SK-N-SH treated with all-trans-retinoic acid at 6 μM for 48 hours (cell line): ENCODE measurements at regions not wholly inside any gene's neighbourhood (a gene's known extent, or its start where the extent isn't known, plus 50 kb on each side); places are given as distances from the start of the nearest gene placed in this dataset.
A peak's percentile ranks its signal among the peaks of the same experiment; 100 is the strongest.

Source experiments
- ATAC-seq: fragments of 200-7000 bp; cut with Tn5 transposase; 3 replicates; pipeline ENCODE4 v1.9.1; 2020; ENCODE audit warnings: mild to moderate bottlenecking, moderate library complexity
- BACH2 ChIP-seq: fragments of 250-450 bp; sonication (Bioruptor Pico); IDR thresholded peaks from 2 replicates; pipeline ENCODE4 v1.9.0; 2021; ENCODE audit warnings: mild to moderate bottlenecking, borderline replicate concordance
- CSDC2 ChIP-seq: fragments of 250-450 bp; sonication (Bioruptor Pico); IDR thresholded peaks from 2 replicates; pipeline ENCODE4 v1.5.0; 2020; ENCODE audit warnings: mild to moderate bottlenecking, moderate library complexity
- GLIS3 ChIP-seq: fragments of 250-450 bp; sonication (Bioruptor Pico); IDR thresholded peaks from 2 replicates; pipeline ENCODE4 v1.5.0; 2020; ENCODE audit warnings: mild to moderate bottlenecking, moderate library complexity
- ISL1 ChIP-seq: fragments of 250-450 bp; sonication (Bioruptor Pico); IDR thresholded peaks from 2 replicates; pipeline ENCODE4 v2.1.2; 2022; ENCODE audit warnings: mild to moderate bottlenecking, moderate library complexity
- OSR1 ChIP-seq: fragments of 250-450 bp; sonication (Bioruptor Pico); IDR thresholded peaks from 2 replicates; pipeline ENCODE4 v1.8.0; 2022; ENCODE audit warnings: moderate library complexity, mild to moderate bottlenecking, inconsistent platforms
- PATZ1 ChIP-seq: fragments of 250-450 bp; sonication (Bioruptor Pico); IDR thresholded peaks from 2 replicates; pipeline ENCODE4 v1.8.0; 2020; ENCODE audit warnings: mild to moderate bottlenecking, moderate library complexity, borderline replicate concordance
- PPARA ChIP-seq: fragments of 250-450 bp; sonication (Bioruptor Pico); IDR thresholded peaks from 2 replicates; pipeline ENCODE4 v1.5.0; 2020; ENCODE audit warnings: mild to moderate bottlenecking, borderline replicate concordance
- RARB ChIP-seq: fragments of 250-450 bp; sonication (Bioruptor Pico); IDR thresholded peaks from 2 replicates; pipeline ENCODE4 v1.8.0; 2021; ENCODE audit warnings: mild to moderate bottlenecking, moderate library complexity
- SNAI2 ChIP-seq: fragments of 250-450 bp; sonication (Bioruptor Pico); IDR thresholded peaks from 2 replicates; pipeline ENCODE4 v1.5.0; 2020; ENCODE audit warnings: mild to moderate bottlenecking, moderate library complexity
- ZFP30 ChIP-seq: fragments of 450-650 bp; formaldehyde crosslinking; IDR thresholded peaks from 2 replicates; pipeline ENCODE4 v1.5.0; 2022; ENCODE audit warnings: mild to moderate bottlenecking, moderate library complexity
- ZNF565 ChIP-seq: fragments of 450-650 bp; formaldehyde crosslinking; conservative IDR thresholded peaks from 2 replicates; pipeline ENCODE4 v1.5.0; 2020; ENCODE audit warnings: low read depth, mild to moderate bottlenecking, moderate library complexity
- ZNF70 ChIP-seq: fragments of 450-650 bp; formaldehyde crosslinking; IDR thresholded peaks from 2 replicates; pipeline ENCODE4 v1.5.0; 2020; ENCODE audit warnings: mild to moderate bottlenecking, moderate library complexity
- ZNF8 ChIP-seq: fragments of 450-650 bp; formaldehyde crosslinking; IDR thresholded peaks from 2 replicates; pipeline ENCODE4 v1.5.0; 2020; ENCODE audit warnings: mild to moderate bottlenecking, moderate library complexity
- TF ChIP-seq, protein P1 (sequence below): fragments of 250-450 bp; sonication (Bioruptor Pico); IDR thresholded peaks from 2 replicates; pipeline ENCODE4 v1.5.0; 2020; ENCODE audit warnings: mild to moderate bottlenecking, moderate library complexity
- TF ChIP-seq, protein P2 (sequence below): fragments of 250-450 bp; sonication (Bioruptor Pico); IDR thresholded peaks from 2 replicates; pipeline ENCODE4 v1.5.1; 2021; ENCODE audit warnings: mild to moderate bottlenecking, moderate library complexity
- TF ChIP-seq, protein P3 (sequence below): fragments of 250-450 bp; sonication (Bioruptor Pico); IDR thresholded peaks from 2 replicates; pipeline ENCODE4 v1.8.0; 2021; ENCODE audit warnings: low read depth, mild to moderate bottlenecking, moderate library complexity, borderline replicate concordance

GRCh38 chr17:77470800-77471733 lies 330.3 kb downstream of the SEC14L1 start (continued):
- TF ChIP-seq OSR1 (CRISPR knock-in tag), result no peak
- TF ChIP-seq PATZ1 (CRISPR knock-in tag), result peak; percentile 97
- TF ChIP-seq, protein P1, sequence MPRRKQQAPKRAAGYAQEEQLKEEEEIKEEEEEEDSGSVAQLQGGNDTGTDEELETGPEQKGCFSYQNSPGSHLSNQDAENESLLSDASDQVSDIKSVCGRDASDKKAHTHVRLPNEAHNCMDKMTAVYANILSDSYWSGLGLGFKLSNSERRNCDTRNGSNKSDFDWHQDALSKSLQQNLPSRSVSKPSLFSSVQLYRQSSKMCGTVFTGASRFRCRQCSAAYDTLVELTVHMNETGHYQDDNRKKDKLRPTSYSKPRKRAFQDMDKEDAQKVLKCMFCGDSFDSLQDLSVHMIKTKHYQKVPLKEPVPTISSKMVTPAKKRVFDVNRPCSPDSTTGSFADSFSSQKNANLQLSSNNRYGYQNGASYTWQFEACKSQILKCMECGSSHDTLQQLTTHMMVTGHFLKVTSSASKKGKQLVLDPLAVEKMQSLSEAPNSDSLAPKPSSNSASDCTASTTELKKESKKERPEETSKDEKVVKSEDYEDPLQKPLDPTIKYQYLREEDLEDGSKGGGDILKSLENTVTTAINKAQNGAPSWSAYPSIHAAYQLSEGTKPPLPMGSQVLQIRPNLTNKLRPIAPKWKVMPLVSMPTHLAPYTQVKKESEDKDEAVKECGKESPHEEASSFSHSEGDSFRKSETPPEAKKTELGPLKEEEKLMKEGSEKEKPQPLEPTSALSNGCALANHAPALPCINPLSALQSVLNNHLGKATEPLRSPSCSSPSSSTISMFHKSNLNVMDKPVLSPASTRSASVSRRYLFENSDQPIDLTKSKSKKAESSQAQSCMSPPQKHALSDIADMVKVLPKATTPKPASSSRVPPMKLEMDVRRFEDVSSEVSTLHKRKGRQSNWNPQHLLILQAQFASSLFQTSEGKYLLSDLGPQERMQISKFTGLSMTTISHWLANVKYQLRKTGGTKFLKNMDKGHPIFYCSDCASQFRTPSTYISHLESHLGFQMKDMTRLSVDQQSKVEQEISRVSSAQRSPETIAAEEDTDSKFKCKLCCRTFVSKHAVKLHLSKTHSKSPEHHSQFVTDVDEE, result peak; percentile 66; the same call in 1 of the 2 replicates

DNA sequence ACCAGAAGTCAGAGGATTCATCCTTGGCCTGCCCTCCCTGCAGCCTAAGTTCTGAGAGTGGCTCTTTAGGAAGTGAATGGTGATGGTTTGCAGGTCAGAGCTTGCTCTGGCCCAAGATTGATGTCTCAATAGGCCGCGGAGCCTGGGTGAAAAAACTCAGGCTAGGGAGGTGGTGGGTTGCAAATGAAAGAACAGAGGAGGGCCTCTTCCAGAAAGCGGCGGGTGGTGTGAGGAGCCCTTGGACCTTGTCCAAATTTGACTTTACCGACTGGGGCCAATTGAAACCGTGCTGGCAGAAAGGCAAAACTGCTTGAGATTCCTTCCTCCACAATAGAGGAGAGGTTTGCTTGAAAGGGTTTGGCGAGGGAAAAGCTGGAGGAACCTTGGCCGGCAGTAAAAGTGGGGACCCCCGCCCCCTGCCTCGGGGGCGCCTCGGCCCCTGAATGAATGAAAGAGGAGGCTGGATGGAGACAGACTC lies 331.3 kb downstream of the SEC14L1 start:
- TF ChIP-seq CSDC2 (CRISPR knock-in tag) (0 out of 2 replicates have a peak, but pooled peaks have one; percentile 4), OSR1 (CRISPR knock-in tag) (no peak), BACH2 (CRISPR knock-in tag) (no peak), ZFP30 (no peak), GLIS3 (no peak), ISL1 (CRISPR knock-in tag) (no peak), PATZ1 (CRISPR knock-in tag) (no peak), ZNF565 (CRISPR knock-in tag) (no peak), ZNF70 (no peak)
- TF ChIP-seq, protein P2, sequence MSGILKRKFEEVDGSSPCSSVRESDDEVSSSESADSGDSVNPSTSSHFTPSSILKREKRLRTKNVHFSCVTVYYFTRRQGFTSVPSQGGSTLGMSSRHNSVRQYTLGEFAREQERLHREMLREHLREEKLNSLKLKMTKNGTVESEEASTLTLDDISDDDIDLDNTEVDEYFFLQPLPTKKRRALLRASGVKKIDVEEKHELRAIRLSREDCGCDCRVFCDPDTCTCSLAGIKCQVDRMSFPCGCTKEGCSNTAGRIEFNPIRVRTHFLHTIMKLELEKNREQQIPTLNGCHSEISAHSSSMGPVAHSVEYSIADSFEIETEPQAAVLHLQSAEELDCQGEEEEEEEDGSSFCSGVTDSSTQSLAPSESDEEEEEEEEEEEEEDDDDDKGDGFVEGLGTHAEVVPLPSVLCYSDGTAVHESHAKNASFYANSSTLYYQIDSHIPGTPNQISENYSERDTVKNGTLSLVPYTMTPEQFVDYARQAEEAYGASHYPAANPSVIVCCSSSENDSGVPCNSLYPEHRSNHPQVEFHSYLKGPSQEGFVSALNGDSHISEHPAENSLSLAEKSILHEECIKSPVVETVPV (CRISPR knock-in tag), result no peak
- TF ChIP-seq, protein P1, result 0 out of 2 replicates have a peak, but pooled peaks have one; percentile 1
- ATAC-seq, result peak; percentile 67

DNA sequence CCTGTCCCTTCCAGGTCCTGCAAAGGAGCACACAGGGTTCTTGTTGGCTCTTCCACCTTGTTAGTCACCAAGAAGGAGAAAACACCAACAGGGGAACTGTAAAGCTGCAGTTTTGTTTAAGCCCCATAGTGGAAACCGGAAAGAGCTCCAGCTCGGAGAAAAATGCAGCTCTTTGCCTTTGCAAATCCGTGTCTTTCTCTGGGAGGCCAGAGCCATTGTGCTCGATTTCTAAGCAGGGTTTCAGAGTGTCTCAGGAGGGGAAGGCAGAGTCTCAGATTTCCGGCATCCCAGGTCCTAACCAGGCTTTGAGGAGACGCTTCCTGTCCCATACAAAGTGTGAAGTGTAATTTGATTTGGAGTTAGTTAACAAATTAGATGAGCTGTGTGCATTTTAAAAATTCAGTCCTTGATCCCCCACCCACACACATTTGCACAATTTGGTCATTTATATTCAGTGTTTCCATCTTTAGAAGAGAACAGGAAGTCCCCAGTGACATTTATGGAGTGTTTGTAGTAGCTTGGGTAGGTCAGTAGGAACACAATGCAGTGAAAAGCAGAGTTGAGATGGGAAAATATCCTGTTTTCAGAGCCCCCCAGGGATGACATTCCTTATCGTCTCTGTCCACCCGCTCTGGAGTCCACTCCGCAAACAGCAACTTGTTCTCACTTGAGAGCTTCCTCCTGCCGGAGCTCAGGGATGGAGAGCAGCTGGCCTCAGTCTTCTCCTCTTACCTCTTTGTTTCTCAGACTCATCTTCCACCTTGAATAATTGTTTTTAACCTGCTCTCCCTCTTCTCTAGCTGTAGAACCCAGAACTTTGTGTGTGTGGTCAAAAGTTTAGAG lies 331.9 kb downstream of the SEC14L1 start:
- no peak for TF ChIP-seq CSDC2 (CRISPR knock-in tag)
- TF ChIP-seq ZNF8 (CRISPR knock-in tag), result no peak
- TF ChIP-seq, protein P3, sequence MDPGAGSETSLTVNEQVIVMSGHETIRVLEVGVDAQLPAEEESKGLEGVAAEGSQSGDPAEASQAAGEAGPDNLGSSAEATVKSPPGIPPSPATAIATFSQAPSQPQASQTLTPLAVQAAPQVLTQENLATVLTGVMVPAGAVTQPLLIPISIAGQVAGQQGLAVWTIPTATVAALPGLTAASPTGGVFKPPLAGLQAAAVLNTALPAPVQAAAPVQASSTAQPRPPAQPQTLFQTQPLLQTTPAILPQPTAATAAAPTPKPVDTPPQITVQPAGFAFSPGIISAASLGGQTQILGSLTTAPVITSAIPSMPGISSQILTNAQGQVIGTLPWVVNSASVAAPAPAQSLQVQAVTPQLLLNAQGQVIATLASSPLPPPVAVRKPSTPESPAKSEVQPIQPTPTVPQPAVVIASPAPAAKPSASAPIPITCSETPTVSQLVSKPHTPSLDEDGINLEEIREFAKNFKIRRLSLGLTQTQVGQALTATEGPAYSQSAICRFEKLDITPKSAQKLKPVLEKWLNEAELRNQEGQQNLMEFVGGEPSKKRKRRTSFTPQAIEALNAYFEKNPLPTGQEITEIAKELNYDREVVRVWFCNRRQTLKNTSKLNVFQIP (CRISPR knock-in tag), result no peak
- TF ChIP-seq SNAI2, result no peak
- TF ChIP-seq OSR1 (CRISPR knock-in tag), result no peak
- no peak for TF ChIP-seq GLIS3
- no peak for TF ChIP-seq ZFP30
- TF ChIP-seq ZNF565 (CRISPR knock-in tag), result no peak
- TF ChIP-seq RARB (CRISPR knock-in tag), result no peak
- TF ChIP-seq PPARA (CRISPR knock-in tag), result no peak
- TF ChIP-seq, protein P2 (CRISPR knock-in tag), result no peak
- no peak for TF ChIP-seq PATZ1 (CRISPR knock-in tag)
- peak; percentile 15 for ATAC-seq
